ENCODE measurements at regions not wholly inside any gene's neighbourhood (a gene's known extent, or its start where the extent isn't known, plus 50 kb on each side); places are given as distances from the start of the nearest gene placed in this dataset.
"Not testable (repeated sequence)": the region's sequence is repeated elsewhere in the genome, so short reads cannot be mapped to it uniquely, and the experiment has no call there.

GRCh38 chr17:74117087-74117698 lies 86.3 kb upstream of the RPL38 start:
- DNase-seq (ENCODE audit: low spot score), result no peak

- DNase-seq (ENCODE audit: low spot score), result peak; percentile 36
Measured at GRCh38 chr17:74117999-74118421, 85.5 kb upstream of the RPL38 start.

- no peak for DNase-seq (ENCODE audit: low spot score)
Measured at GRCh38 chr17:74118504-74118903, 85.0 kb upstream of the RPL38 start.

- DNase-seq (ENCODE audit: low spot score), result no peak
Measured at GRCh38 chr17:74119049-74119580, 84.4 kb upstream of the RPL38 start.

GRCh38 chr17:74119965-74120364 lies 83.5 kb upstream of the RPL38 start:
- DNase-seq (ENCODE audit: low spot score), result peak; percentile 28

- DNase-seq (ENCODE audit: low spot score), result peak; percentile 33
Measured at GRCh38 chr17:74123350-74123749, 80.1 kb upstream of the RPL38 start.

GRCh38 chr17:74123866-74124444 lies 79.5 kb upstream of the RPL38 start:
- DNase-seq (ENCODE audit: low spot score), result no peak

GRCh38 chr17:74125156-74125555 lies 78.3 kb upstream of the RPL38 start:
- DNase-seq (ENCODE audit: low spot score), result no peak

GRCh38 chr17:74126179-74126900 lies 77.1 kb upstream of the RPL38 start:
- DNase-seq (ENCODE audit: low spot score), result no peak

GRCh38 chr17:74126959-74127358 lies 76.5 kb upstream of the RPL38 start:
- DNase-seq (ENCODE audit: low spot score), result no peak

GRCh38 chr17:74128456-74129211 lies 74.8 kb upstream of the RPL38 start:
- no peak for DNase-seq (ENCODE audit: low spot score)

- not testable (repeated sequence) for DNase-seq (ENCODE audit: low spot score)
Measured at GRCh38 chr17:74129800-74130199, 73.7 kb upstream of the RPL38 start.

- no peak for DNase-seq (ENCODE audit: low spot score)
Measured at GRCh38 chr17:74130276-74130675, 73.2 kb upstream of the RPL38 start.

- DNase-seq (ENCODE audit: low spot score), result no peak
Measured at GRCh38 chr17:74130841-74131240, 72.6 kb upstream of the RPL38 start.

- no peak for DNase-seq (ENCODE audit: low spot score)
Measured at GRCh38 chr17:74132354-74132753, 71.1 kb upstream of the RPL38 start.

- DNase-seq (ENCODE audit: low spot score), result no peak
Measured at GRCh38 chr17:74133740-74134139, 69.7 kb upstream of the RPL38 start.

GRCh38 chr17:74134234-74134633 lies 69.2 kb upstream of the RPL38 start:
- DNase-seq (ENCODE audit: low spot score), result not testable (repeated sequence)

- DNase-seq (ENCODE audit: low spot score), result no peak
Measured at GRCh38 chr17:74134991-74135390, 68.5 kb upstream of the RPL38 start.

GRCh38 chr17:74135391-74136167 lies 67.9 kb upstream of the RPL38 start:
- no peak for DNase-seq (ENCODE audit: low spot score)

- no peak for DNase-seq (ENCODE audit: low spot score)
Measured at GRCh38 chr17:74137416-74137815, 66.1 kb upstream of the RPL38 start.

GRCh38 chr17:74139120-74139519 lies 64.4 kb upstream of the RPL38 start:
- no peak for DNase-seq (ENCODE audit: low spot score)

- DNase-seq (ENCODE audit: low spot score), result no peak
Measured at GRCh38 chr17:74140282-74140681, 63.2 kb upstream of the RPL38 start.
